H54 (cell line): ENCODE measurements at regions not wholly inside any gene's neighbourhood (a gene's known extent, or its start where the extent isn't known, plus 50 kb on each side); places are given as distances from the start of the nearest gene placed in this dataset.
A peak's percentile ranks its signal among the peaks of the same experiment; 100 is the strongest.

Source experiments
- DNase-seq: peaks from one replicate; pipeline ENCODE4 v3.0.0; 2011; ENCODE audit warnings: low spot score, mixed read lengths; ENCODE audit not compliant: insufficient read length
- FAIRE-seq: peaks from 3 replicates; lab custom pipeline; 2011; peaks lifted over from hg19 to GRCh38; lab: Jason Lieb, UNC
- POLR2A ChIP-seq: IDR thresholded peaks from 2 replicates; pipeline ENCODE4 v1.6.1; 2011; ENCODE audit warnings: low read depth, mild to moderate bottlenecking, low read length

GRCh38 chr13:50711996-50712395 is 131.5 kb downstream of the DLEU7 start:
- FAIRE-seq (no peak), DNase-seq (no peak)
- TF ChIP-seq POLR2A = no peak

- DNase-seq (no peak), FAIRE-seq (no peak)
- TF ChIP-seq POLR2A = no peak
Observed at GRCh38 chr13:50712456-50712855, 131.0 kb downstream of the DLEU7 start.

GRCh38 chr13:50712881-50713280 is 130.6 kb downstream of the DLEU7 start:
- FAIRE-seq = no peak
- DNase-seq = no peak
- TF ChIP-seq POLR2A = no peak

- TF ChIP-seq POLR2A = no peak
- DNase-seq = peak; percentile 6
- peak; percentile 6 for FAIRE-seq
Observed at GRCh38 chr13:50713523-50714248, 129.8 kb downstream of the DLEU7 start.

- no peak for DNase-seq
- no peak for FAIRE-seq
- no peak for TF ChIP-seq POLR2A
Observed at GRCh38 chr13:50714891-50715290, 128.6 kb downstream of the DLEU7 start.

GRCh38 chr13:50715402-50716146 is 127.9 kb downstream of the DLEU7 start:
- no peak for TF ChIP-seq POLR2A
- DNase-seq = no peak
- no peak for FAIRE-seq

GRCh38 chr13:50720861-50721671 is 122.4 kb downstream of the DLEU7 start:
- no peak for FAIRE-seq
- no peak for TF ChIP-seq POLR2A

GRCh38 chr13:50721672-50721992 is 121.9 kb downstream of the DLEU7 start:
- DNase-seq (no peak), FAIRE-seq (no peak)
- TF ChIP-seq POLR2A = no peak

More at GRCh38 chr13:50720861-50721671, 122.4 kb downstream of the DLEU7 start:
- DNase-seq = no peak

- no peak for DNase-seq
- FAIRE-seq = no peak
- TF ChIP-seq POLR2A = no peak
Observed at GRCh38 chr13:50722440-50723125, 120.9 kb downstream of the DLEU7 start.

- DNase-seq (no peak), FAIRE-seq (no peak)
- no peak for TF ChIP-seq POLR2A
Observed at GRCh38 chr13:50724438-50724837, 119.1 kb downstream of the DLEU7 start.

- FAIRE-seq = no peak
- no peak for TF ChIP-seq POLR2A
- no peak for DNase-seq
Observed at GRCh38 chr13:50724913-50725312, 118.6 kb downstream of the DLEU7 start.

GRCh38 chr13:50726164-50726563 is 117.3 kb downstream of the DLEU7 start:
- no peak for DNase-seq
- no peak for TF ChIP-seq POLR2A
- FAIRE-seq = no peak

- FAIRE-seq = no peak
- DNase-seq = no peak
- no peak for TF ChIP-seq POLR2A
Observed at GRCh38 chr13:50729177-50729576, 114.3 kb downstream of the DLEU7 start.
